GM23248 (cell line): ENCODE measurements at regions not wholly inside any gene's neighbourhood (a gene's known extent, or its start where the extent isn't known, plus 50 kb on each side); places are given as distances from the start of the nearest gene placed in this dataset.

Experiments
- DNase-seq: peaks from one replicate; pipeline ENCODE4 v3.0.0-alpha.2; 2015
- H2AFZ ChIP-seq: fragments of 200-600 bp; sonication (generic); 2 replicates; pipeline ENCODE4 v1.6.1; 2016; ENCODE audit warnings: antibody characterized with exemption
- H3F3A ChIP-seq: fragments of 200-600 bp; sonication (generic); 2 replicates; pipeline ENCODE4 v1.6.1; 2016; ENCODE audit warnings: mild to moderate bottlenecking, antibody characterized with exemption, mixed run types; ENCODE audit not compliant: insufficient read depth
- H3K27ac ChIP-seq: fragments of 200-600 bp; sonication (generic); 2 replicates; pipeline ENCODE4 v1.5.1; 2016; ENCODE audit warnings: mild to moderate bottlenecking
- H3K27me3 ChIP-seq: fragments of 200-600 bp; sonication (generic); replicated peaks from 2 replicates; pipeline ENCODE4 v1.6.1; 2016; ENCODE audit warnings: mild to moderate bottlenecking; ENCODE audit not compliant: insufficient read depth
- H3K36me3 ChIP-seq: fragments of 200-600 bp; sonication (generic); 2 replicates; pipeline ENCODE4 v1.6.1; 2016; ENCODE audit warnings: low read depth, mild to moderate bottlenecking
- H3K4me1 ChIP-seq: fragments of 200-600 bp; sonication (generic); 2 replicates; pipeline ENCODE4 v1.6.1; 2016; ENCODE audit warnings: mild to moderate bottlenecking; ENCODE audit not compliant: insufficient read depth
- H3K4me2 ChIP-seq: fragments of 200-600 bp; sonication (generic); one replicate; pipeline ENCODE4 v1.6.1; 2016; ENCODE audit warnings: mild to moderate bottlenecking; ENCODE audit not compliant: unreplicated experiment
- H3K4me3 ChIP-seq: fragments of 200-600 bp; sonication (generic); 2 replicates; pipeline ENCODE4 v1.5.1; 2016; ENCODE audit warnings: mild to moderate bottlenecking
- H3K79me2 ChIP-seq: fragments of 200-600 bp; sonication (generic); 2 replicates; pipeline ENCODE4 v1.6.1; 2016; ENCODE audit warnings: mild to moderate bottlenecking; ENCODE audit not compliant: insufficient read depth
- H3K9ac ChIP-seq: fragments of 200-600 bp; sonication (generic); 2 replicates; pipeline ENCODE4 v1.6.1; 2016; ENCODE audit warnings: mild to moderate bottlenecking
- H3K9me2 ChIP-seq: fragments of 200-600 bp; sonication (generic); 2 replicates; pipeline ENCODE4 v1.6.1; 2016; ENCODE audit warnings: mixed run types, mild to moderate bottlenecking, moderate library complexity; ENCODE audit not compliant: insufficient read depth
- H3K9me3 ChIP-seq: fragments of 200-600 bp; sonication (generic); one replicate; pipeline ENCODE4 v1.6.1; 2017; ENCODE audit warnings: low read depth
- H4K20me1 ChIP-seq: fragments of 200-600 bp; sonication (generic); 2 replicates; pipeline ENCODE4 v1.6.0; 2016; ENCODE audit not compliant: insufficient read depth
- EZH2 ChIP-seq: fragments of 200-600 bp; sonication (generic); IDR thresholded peaks from 2 replicates; pipeline ENCODE4 v1.6.1; 2018; ENCODE audit warnings: antibody characterized with exemption, mild to moderate bottlenecking; ENCODE audit not compliant: insufficient read depth, poor library complexity, severe bottlenecking
- EZH2phosphoT487 ChIP-seq: fragments of 200-600 bp; sonication (generic); IDR thresholded peaks from 2 replicates; pipeline ENCODE4 v1.6.1; 2018; ENCODE audit warnings: antibody characterized with exemption, moderate library complexity, mild to moderate bottlenecking, low read depth; ENCODE audit not compliant: insufficient read depth
- WGBS, 2 experiments: methylation state at CpG; one replicate each; pipeline ENCODE4 v1.1.6; 2015 to 2017; ENCODE audit warnings: low lambda C conversion rate in 2 of 2, low coverage in 1 of 2; ENCODE audit errors: missing lambda C conversion rate in 2 of 2; 5-methylcytosine and 5-hydroxymethylcytosine counted together
- in situ Hi-C: fragments of 300-500 bp; cut with MboI; formaldehyde crosslinking; loops from 2 replicates; pipeline ENCODE4 v1.15.0; 2020

DNA sequence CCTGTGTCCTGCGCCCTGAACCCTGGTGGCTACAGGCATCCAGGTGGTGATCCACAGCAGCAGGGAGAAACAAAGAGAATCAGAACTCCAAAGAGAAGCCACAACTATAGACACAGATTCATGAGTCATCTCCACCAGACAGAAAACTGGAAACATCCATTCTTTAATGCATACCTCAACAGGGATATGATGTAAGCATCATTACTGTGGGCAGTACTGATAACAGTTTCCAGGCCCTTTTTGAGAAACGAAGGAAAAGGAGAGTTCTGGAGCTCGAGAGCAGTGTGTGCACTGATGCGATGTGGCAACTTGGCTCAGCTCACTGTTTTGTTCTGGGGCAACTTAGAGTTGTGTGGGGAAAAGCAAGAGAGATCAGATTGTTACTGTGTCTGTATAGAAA is 215.6 kb upstream of the ADAMTS16 start:
- no peak overlapping the region for H2AFZ ChIP-seq
- H3K79me2 ChIP-seq, result no peaks in the 10 kb centered on the region
- H3K9me3 ChIP-seq, result no peaks in the 10 kb centered on the region
- H3K4me1 ChIP-seq, result no peaks in the 10 kb centered on the region
- H3K4me2 ChIP-seq, result no peak overlapping the region
- peak; percentile 36 for DNase-seq
- peaks cover 2% of the 10 kb centered on the region; the same call in 1 of the 2 replicates for H3K27me3 ChIP-seq
- no peaks in the 10 kb centered on the region for H4K20me1 ChIP-seq
- 40 to 51% methylated on average over 4 of the region's 4 CpGs for WGBS, 2 experiments
- no peak overlapping the region for H3K27ac ChIP-seq
- in situ Hi-C loops, result no loop called here
- H3K36me3 ChIP-seq, result no peaks in the 10 kb centered on the region
- H3F3A ChIP-seq, result no peaks in the 10 kb centered on the region
- H3K4me3 ChIP-seq, result no peak overlapping the region
- no peak overlapping the region for H3K9ac ChIP-seq
- H3K9me2 ChIP-seq, result no peaks in the 10 kb centered on the region
- TF ChIP-seq EZH2 (no peak), EZH2phosphoT487 (no peak)

DNA sequence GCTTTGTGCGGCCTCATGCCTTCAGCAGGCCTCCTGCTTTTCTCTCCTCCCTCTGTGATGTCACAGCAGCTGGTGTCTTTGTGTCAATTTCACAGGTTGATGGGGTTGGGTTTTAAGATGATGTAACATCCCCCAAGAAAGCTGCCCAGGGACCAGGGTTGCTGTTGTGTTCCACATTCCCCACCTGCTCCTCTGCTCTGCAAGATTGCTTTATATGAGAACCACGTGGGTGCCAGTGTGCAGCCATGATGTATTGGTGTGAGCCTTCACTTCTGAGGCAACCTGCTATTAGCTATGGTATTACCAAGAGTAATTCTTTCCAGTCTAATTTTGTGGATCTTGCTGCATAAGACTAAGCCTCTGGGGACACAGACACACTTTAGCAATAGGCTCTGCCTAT is 213.0 kb upstream of the ADAMTS16 start:
- Histone ChIP-seq H3K9ac (no peak overlapping the region), H3K36me3 (no peaks in the 10 kb centered on the region), H3K27ac (no peak overlapping the region), H3F3A (no peaks in the 10 kb centered on the region), H3K9me2 (no peaks in the 10 kb centered on the region), H4K20me1 (no peaks in the 10 kb centered on the region), H3K79me2 (no peaks in the 10 kb centered on the region), H3K4me1 (no peaks in the 10 kb centered on the region), H3K9me3 (no peaks in the 10 kb centered on the region), H3K4me2 (no peak overlapping the region), H2AFZ (no peak overlapping the region), H3K27me3 (no peaks in the 10 kb centered on the region; the same call in 1 of the 2 replicates), H3K4me3 (no peak overlapping the region)
- 20 to 40% methylated on average over 2 of the region's 2 CpGs for WGBS, 2 experiments
- no peak for TF ChIP-seq EZH2
- no peak for TF ChIP-seq EZH2phosphoT487
- DNase-seq, result no peak
- in situ Hi-C loops, result no loop called here

DNA sequence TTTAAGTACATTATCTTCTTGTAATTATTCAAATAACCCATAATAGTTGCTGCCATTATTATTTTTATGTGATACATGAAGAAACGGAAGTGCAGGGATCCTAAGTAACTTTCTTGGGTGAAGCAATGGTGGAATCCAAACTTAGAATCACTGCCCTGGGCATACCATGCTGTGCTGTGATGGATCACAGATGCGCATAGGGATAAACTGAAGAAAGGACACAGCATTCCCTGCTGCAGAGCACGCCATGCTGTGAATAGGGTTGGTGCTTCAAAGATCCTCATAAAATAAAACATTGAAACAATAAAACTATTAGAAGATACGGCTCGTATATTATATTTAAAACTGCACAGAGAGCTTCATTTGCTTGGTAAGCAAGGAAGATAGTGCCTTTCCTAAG is 211.7 kb upstream of the ADAMTS16 start:
- H3K9me2 ChIP-seq, result no peaks in the 10 kb centered on the region
- no peaks in the 10 kb centered on the region for H3K79me2 ChIP-seq
- H4K20me1 ChIP-seq, result no peaks in the 10 kb centered on the region
- no peaks in the 10 kb centered on the region for H3K36me3 ChIP-seq
- H3K9ac ChIP-seq, result no peak overlapping the region
- no peak for DNase-seq
- TF ChIP-seq EZH2phosphoT487 (no peak), EZH2 (no peak)
- H3K4me3 ChIP-seq, result no peak overlapping the region
- no peaks in the 10 kb centered on the region for H3K9me3 ChIP-seq
- H3F3A ChIP-seq, result no peaks in the 10 kb centered on the region
- H3K4me1 ChIP-seq, result no peaks in the 10 kb centered on the region
- in situ Hi-C loops, result no loop called here
- 50 to 61% methylated on average over 5 of the region's 5 CpGs for WGBS, 2 experiments
- no peak overlapping the region for H2AFZ ChIP-seq
- no peaks in the 10 kb centered on the region; the same call in 1 of the 2 replicates for H3K27me3 ChIP-seq
- no peak overlapping the region for H3K27ac ChIP-seq
- H3K4me2 ChIP-seq, result no peak overlapping the region

DNA sequence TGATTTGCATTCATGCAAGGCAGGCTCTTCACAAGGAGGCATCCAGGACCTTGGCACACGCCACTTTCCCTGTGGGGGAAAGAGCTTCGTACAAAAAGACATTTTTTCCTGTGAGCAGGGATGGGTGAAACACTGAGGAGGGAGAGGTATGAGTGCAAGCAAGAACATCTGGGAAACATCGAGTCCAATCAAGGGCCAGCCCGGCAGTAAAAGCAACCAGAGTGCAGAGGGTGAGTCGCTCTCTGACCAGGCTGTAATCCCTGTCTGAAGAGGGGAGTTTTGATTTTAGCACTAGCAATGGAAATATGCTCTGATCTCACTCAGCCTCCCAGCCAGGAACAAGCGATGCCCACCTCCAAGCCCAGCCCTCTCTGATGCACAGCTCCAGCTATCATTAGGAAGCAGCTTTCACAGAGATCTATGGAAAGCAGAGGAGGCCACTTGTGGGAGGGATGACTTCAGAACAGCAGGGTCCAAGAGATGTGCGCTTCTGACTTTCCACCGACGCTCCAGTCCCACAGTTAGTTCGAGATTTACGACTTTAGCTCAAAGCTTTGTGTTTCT is 211.0 kb upstream of the ADAMTS16 start:
- no peak overlapping the region for H3K4me3 ChIP-seq
- DNase-seq, result no peak
- WGBS, 2 experiments, result 47 to 48% methylated on average over 11 of the region's 11 CpGs
- no peaks in the 10 kb centered on the region for H3K36me3 ChIP-seq
- no peak overlapping the region for H3K9ac ChIP-seq
- no peaks in the 10 kb centered on the region for H3K9me3 ChIP-seq
- no peaks in the 10 kb centered on the region for H3K4me1 ChIP-seq
- H3K4me2 ChIP-seq, result no peak overlapping the region
- no peak overlapping the region for H3K27ac ChIP-seq
- TF ChIP-seq EZH2 (no peak), EZH2phosphoT487 (no peak)
- H4K20me1 ChIP-seq, result no peaks in the 10 kb centered on the region
- in situ Hi-C loops, result no loop called here
- no peaks in the 10 kb centered on the region for H3K79me2 ChIP-seq
- H3K9me2 ChIP-seq, result no peaks in the 10 kb centered on the region
- no peak overlapping the region for H2AFZ ChIP-seq
- H3K27me3 ChIP-seq, result no peaks in the 10 kb centered on the region; the same call in 1 of the 2 replicates
- H3F3A ChIP-seq, result no peaks in the 10 kb centered on the region
